Activated naive CD4-positive, alpha-beta T cell (primary cell): ENCODE measurements at regions not wholly inside any gene's neighbourhood (a gene's known extent, or its start where the extent isn't known, plus 50 kb on each side); places are given as distances from the start of the nearest gene placed in this dataset.

Experiments
- DNase-seq, 4 experiments: peaks; one replicate each; lab custom pipeline; 2025; lab: John Stamatoyannopoulos, UW

DNA sequence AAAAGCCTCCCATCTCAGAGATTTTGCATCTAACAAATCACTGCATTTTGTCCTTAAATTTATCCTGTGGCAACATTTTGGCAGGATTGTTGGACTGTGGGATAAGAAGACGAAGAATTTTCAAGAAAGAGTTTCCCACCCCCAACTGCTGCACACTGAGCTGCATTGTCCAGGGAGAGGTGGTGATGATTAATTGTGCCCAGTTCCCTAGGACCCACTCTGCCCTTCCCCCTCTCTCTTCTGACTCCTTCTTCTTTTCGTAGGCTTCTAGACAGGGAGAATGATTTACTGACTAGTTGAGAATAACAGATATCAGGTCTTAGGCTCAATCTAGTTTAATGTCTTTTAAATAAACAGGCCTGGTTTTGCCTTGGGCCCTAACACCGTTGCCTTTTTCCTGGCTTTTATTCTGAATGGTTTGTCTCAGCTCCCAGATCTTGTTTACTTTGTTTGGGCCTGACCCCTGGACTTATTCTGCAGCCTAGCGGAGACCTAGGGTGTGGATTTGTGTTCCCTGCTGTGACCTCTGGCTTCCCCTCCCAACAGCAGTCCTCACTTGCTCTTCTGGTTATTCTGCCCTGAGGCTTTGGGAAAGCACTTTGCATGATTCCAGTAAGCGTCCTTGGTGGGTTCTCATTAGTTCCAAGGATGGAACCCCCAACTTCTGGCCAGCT lies 233.3 kb downstream of the INSIG2 start:
- no peak for DNase-seq

DNA sequence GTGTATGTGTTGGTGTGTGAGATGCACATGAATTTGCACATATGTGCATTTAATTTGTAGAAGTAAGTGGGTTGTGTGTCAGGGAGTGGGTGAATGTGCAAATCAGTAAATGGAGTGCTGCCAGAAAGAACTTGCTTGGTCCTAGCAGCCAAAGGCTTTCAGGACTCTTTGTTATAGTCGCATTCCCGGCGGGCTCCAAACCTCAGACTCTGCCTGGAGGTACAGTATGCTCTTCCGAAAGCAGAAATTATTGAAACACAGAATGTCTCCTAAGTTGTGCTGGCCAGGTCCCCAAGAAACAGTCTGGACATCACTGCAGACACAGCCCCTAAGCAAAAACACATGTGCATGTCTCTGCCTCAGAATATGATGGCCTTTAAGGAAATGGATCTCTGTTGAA lies 232.4 kb downstream of the INSIG2 start:
- DNase-seq = no peak

DNA sequence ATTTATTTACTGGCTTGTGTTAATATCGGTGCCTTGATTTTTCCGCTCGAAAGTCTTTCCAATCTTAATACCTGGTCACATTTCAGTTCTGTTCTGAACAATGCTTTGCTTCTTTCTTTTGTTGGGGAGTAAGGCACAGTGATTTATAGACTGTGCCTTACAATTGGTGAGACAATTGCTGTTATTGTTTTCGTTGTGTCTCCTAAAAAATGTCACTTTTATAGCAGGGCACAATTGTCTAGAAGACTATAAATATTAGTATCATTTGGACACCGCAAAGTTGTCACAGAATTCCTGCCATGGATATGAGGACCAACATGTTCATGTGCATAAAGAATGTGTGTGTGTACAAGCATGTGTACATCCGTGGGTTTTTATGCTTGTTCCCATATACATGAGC lies 231.9 kb downstream of the INSIG2 start:
- DNase-seq = no peak

DNA sequence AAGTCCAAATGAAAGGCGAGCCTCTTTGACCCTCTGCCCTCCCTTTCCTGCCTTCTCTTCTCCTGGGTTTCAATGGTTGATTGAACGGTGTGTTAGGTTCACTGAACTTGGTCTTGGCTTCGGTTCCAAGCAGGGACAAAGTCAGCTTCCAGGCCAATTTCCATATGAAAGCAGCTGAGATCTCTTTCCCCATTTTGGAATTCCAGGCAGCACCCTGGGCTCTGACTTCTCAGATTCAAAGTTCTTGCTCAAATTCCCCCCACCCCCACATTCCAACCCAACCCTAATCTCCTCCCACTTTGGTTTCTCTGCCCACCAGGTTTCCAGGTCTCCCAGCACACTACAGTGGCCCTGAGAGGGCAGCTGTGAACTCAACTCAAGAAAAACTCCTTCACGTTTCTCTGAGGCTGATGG lies 231.0 kb downstream of the INSIG2 start:
- no peak for DNase-seq

DNA sequence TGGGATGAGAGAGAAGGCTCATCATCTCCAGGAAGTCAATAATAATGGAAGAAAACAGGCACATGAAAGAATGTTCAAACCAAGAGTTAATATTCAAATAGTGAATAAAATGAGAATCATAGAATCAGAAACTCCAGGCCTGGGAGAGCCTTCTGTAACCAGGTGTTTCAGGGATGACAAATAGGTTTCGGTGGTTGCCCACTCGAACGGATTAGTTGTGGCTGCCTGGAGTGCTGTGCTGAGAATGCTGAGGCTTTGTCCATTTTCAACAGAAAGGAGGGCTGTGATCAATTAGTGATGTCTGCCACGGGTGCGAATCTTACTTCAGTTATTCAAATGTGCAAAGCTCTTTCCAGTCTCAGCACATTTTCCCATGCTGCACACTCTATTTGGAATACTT lies 227.3 kb downstream of the INSIG2 start:
- no peak for DNase-seq

DNA sequence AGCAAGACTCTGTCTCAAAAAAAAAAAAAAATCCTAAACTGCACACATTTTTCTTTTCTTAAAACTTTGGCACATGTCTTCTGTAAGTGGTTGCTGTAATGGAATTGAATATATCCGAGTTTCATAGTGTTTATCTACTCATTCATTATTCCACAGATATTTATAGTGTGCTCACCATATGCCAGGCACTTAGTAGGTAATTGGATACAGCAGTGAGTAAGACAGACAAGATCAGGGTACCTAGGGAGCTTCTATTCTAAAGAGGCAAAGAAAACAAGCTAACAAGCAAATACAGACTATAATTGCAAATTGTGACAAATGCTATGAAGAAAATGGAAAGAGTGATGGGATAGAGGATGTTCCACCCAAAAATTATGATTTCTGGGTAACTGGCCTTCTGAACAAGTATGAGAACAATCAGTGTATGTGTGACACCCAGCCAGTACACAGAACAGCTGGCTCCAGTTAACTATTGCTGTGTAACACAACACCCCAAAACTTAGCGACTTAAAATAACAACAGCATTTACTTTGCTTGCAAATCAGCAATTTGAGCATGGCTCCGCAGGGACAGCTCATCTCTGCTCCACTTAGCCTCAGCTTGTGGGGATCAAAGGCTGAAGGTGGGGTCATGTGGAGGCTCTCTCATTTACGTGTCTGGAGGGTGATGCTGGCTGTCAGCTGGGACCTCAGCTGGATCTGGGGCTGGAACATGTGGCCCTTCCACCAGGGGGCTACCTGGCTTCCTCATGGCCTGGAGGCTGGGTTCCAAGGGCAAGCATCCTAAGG lies 224.9 kb downstream of the INSIG2 start:
- no peak for DNase-seq

DNA sequence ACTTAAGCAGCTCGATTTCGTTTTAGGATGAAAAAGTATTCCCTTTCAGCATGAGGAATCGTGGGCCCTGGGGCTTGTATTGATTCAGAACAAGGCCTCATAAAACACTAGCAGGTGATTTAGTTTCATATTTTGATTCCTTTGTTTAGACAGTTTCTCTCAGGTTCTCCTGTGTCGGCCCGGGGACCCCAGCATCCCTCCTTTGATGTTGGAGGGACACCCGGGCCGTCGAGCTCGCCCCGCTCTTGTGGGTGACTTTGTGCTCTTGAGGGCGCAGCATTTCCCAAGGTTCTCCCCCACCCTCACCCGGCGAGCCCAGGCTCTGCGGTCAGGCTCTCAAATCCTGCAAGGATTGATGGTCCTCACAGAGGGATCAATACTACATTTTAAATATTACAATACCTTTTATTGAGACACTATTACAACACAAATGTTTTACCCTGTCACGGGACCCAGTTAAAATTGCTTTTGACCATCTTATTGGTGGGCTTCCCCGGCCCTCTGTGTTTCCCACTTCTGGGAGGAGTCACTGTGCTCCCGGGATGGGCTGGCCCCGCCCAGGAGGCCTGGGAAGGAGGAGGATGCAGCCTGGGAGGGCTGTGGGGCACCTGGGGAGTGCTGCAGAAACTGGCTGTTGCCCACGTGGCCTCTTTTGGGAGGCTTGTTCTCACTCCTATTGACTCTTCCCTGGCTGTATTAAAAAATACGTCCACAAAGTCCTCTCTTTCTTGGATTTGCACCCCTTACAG lies 222.6 kb downstream of the INSIG2 start:
- DNase-seq = no peak

DNA sequence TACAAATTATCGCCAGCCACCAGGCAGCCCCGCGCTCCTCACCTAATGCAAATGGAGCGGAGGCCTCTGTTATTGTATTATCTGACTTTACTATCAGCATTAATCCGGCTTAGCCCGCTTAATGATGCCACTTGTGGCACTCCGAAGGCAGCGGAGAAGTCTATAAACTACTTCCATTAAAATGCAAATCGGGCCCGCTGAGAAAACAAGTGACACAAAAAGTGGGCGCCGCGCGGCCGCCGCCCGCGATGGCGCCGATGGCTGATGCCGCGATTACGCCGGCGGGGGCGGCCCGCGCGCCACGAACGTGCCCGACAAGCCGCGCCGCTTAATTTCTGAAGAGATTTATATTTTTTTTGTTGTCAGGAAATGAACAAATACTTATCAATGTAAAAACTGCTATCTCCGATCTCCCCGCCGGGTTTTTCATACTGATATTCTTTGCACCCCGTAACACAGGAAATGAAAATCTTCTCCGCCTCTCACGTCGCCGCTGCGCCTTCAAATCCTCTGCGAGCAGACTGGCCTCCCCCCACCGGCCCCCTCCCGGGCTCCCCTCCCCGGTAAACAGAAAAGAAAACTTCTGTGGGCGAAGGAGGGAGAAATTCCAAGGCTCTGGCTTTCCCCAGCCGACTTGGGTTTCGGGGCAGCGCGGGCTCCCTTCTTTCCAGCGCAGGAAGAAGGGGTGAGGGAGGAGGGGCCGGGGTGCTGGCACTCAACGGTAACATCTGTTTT lies 221.8 kb downstream of the INSIG2 start:
- DNase-seq = peak; percentile 16 to 66 (median 42)

DNA sequence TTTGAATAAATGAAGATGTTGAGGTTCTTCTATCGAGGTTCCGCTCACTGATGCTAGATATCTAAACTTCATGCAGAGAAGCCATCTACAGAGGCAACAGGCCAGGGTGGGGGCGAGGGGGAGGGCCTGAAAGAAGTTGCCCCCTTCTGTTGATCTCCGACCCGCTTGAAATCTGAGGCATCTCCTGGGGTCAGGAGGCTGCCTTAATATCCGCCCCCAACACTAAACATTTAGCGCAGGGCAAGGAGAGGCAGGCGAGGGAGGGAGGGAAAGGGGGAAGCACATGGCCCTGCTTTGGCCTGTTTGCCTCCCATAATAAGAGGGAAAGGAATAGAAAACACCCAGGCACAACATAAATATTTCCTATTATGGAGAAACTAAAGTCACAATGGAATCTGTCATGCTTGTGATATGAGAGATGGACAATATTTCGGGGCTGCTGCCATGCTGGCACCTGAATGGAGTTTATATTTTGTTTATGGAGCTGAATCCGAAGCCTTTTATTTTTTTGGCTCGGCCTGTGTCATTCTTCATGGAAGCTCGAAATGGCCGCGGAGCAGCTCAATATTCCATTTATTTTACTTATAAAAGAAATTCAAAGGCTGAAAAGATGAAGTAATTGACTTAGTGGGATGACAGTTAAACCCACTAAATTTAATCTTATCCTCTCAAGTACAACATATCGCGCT lies 221.1 kb downstream of the INSIG2 start:
- DNase-seq = no peak

DNA sequence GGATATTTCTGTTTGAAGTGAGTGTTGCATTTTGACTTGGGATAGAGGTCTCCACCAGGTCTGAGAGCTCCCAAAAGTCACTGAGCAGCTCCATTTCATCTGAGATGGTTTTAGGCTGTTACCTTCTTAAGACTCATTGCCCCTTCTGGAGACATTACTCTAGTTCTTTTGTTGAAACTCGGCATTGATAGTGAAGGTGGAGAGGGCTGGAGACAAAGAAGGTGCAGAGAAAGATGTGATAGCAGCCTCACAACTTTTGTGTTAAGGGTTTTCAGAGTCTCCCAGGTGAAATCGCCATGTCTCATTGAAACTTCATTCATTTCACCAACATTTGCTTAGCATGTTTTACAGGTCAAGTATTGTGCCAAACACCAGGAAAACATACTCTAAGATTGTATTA lies 219.6 kb downstream of the INSIG2 start:
- DNase-seq = no peak

DNA sequence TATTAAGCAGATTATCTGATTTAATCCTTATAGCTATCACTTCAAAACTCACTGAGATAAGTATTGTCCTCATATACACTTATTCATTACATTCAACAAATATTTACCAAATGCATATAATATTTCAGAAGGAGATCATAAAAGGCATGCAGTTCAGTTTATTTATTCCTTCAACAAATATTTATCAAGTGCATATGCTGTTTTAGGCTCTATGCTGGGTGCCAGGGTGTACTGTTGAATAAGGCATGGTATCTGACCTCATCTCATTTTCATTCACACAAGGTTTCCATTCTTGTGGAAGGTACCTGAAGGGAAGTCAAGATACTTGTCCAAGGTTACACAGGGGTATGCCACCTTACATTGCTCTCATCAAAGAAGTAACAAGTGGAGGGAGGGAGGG lies 213.0 kb downstream of the INSIG2 start:
- DNase-seq = no peak

DNA sequence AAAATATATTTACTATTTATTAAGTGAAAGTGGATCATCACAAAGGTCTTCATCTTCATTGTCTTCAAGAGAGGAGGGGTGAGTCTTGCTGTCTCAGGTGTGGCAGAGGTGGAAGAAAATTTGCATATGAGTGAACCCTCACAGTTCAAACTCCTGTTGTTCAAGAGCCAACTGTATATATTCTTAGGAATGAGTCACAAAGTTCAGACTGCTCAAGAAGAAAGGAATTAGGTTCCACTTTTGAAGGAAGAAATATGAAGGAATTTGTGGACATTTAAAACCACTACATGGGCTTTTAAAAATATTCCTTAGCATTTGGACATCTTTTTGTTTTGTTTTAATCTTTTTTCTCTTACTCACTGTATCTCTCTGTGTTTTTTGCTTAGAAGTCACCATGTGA lies 212.6 kb downstream of the INSIG2 start:
- no peak for DNase-seq

DNA sequence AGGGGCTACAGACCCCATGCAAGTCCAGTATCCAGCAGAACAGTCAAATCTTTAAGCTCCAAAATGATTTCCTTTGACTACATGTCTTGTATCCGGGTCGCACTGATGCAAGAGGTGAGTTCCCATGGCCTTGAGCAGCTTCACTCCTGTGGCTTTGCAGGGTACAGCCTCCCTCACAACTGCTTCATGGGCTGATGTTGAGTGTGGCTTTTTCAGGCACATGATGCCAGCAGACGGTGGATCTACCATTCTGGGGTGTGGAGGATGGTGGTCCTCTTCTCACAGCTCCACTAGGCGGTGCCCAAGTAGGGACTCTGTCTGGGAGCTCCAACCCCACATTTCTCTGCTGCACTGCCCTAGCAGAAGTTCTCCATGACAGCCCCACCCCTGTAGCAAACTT lies 208.4 kb downstream of the INSIG2 start:
- no peak for DNase-seq

DNA sequence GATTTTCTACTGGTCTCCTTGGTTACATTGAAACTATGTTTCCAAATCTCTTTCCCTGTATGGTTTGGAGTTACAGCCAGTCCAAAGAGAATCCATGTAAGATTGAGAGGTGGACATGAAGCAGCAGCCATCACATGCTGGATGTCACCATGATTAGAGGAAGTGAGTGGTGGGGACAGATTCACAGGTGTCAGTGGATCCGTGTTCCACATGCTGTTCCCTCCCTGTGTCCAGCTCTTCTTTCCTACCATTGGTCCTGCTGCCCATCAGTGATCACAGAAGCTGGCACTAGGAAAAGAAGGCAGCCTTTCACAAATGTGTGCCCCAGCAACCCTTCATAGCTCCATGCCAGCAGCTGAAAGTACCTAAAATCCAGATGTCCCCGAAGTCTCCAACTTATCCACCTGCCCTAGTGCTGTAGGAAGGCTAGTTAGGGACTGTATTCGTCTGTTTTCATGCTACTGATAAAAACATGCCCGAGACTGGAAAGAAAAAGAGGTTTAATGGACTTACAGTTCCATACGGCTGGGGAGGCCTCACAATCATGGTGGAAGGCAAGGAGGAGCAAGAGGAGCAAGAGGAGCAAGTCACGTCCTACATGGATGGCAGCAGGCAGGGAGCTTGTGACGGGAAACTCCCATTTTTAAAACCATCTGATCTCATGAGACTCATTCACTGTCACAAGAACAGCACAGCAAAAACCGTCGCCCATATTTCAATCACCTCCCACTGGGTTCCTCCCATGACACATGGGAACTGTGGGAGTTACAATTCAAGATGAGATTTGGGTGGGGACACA lies 207.5 kb downstream of the INSIG2 start:
- DNase-seq = no peak

DNA sequence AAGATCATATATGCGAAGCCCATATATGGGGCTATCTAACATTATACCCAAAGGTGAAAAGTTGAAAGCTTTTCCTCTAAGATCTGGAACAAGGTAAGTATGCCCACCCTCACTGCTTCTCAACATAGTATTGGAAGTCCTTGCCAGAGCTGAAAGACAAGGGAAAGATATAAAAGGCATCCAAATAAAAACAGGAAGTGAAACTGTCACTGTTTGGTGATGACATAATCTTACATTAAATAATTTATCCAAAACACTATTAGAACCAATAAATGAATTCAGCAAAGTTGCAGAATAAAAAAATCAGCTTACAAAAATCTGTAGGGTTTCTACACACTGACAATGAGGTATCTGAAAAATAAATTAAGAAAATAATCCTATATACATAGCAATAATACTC lies 205.8 kb downstream of the INSIG2 start:
- no peak for DNase-seq

DNA sequence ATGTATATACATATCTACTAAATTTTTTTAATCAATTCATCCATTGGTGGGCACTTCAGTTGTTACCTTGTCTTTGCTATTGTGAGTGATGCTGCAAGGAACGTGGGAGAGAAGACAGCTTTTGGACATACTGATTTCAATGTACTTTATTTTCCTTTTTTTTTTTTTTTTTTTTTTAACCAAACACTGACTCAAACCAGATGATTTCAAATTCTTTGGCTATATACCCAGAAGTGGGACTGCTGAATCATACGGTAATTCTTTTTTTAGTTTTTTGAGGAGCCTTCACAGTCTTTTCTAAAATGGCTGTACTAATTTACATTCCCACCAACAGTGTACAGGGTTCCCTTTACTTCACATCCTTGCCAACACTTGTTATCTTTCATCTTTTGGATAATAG lies 204.7 kb downstream of the INSIG2 start:
- DNase-seq = no peak

DNA sequence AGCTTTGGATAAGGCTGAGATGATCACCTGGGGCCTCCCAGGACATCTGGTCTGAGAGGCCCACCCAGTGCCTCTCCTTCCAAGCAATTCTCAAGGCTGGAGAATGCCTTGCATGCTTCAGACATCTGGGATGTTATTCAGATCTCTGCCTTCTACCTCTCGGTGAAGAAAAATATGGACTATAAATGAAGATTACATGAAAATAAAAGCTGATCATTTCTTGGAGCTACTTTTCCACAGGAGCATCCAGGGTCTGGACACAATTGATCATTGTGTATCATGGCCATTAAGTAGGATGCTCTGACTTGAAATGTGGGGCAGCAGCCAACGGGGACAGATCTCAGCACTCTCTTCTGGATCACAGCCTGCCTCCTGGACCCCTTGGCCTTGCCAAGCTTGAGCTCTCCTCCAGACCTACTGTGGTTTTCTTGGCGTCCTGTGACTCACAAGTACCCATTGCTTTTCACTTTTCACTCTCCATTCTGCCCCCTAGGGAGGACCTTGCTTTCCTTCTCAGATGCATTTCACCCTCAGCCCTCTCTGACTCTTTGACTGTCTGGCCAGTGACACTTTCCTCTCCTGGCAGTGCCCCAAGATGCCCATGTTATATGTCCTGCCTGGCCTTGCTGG lies 203.1 kb downstream of the INSIG2 start:
- DNase-seq = no peak

DNA sequence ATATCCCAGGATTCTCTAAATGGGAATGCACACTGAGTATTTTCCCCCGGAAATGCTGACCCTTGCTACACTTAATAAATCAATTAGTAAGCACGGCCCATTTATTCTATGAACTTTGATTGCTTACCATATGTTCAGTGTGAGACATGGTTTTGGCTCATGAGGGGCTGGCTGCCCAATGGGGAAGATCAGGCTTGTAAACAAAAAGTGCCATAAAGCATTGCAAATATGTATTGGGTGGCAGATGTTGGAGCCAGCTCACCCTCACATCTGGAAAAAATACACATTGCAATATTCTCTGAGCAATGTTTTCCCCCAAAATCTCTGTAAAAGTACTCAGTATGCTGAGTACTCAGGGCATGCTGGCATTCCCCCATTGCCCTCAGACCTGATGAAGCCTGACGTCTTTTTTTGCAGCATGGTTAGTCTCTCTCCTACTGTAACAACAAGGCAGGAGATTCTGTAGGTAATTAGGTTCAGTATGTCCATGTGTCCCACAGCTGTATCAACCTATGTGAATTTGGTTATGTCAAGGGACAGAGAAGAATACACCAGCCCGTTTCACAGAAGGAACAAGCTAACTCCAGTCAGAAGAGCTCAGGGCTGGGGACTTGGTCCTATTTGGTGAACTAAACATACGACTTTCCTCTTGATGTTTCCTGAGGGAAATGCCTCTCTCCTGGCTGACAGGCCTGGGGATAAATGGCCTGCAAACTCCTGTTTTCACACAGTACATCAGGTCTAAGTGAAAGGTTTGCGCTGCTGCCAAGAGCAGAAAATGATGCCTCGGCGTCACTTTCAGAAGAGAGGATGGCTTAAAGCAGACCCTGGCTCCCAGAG lies 202.4 kb downstream of the INSIG2 start:
- DNase-seq = no peak

DNA sequence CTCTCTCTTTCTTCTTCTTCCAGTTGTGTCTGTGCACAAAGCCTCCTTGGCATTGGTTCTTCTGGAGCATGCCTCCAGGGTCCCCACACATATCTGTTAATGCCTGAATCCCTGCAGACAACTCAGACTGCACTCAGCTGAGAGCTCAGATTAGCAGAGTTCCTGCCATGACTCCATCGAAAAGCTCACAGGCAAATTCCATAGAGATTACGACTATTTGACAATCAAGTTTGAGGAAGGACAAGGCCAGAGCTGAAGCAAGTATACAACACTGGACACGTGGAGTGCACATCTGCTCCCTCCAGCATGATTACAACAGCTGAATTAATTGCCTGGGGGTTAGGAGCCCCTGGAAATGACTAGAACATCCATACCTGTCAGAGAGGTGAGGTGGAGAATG lies 190.7 kb downstream of the INSIG2 start:
- DNase-seq = no peak

DNA sequence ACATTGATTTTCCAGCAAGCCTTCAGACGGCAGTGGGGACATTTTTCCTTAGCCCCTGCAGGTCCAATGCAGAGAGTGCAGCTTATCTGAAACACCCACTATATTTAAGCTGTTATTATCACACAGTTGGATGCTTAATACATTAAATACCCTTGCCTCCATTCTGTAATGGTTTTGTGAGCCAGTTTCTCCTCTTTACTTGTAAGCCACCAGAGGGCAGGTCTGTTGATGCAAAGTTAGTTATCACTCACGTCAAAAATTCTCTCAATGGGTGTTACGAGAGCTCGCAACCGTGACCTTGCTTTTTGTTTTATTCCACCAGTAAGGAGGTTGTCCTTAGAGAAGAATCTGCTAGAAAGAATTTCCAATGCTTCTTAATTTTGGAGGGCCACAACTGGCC lies 189.8 kb downstream of the INSIG2 start:
- no peak for DNase-seq
